ENCODE measurements at regions not wholly inside any gene's neighbourhood (a gene's known extent, or its start where the extent isn't known, plus 50 kb on each side); places are given as distances from the start of the nearest gene placed in this dataset.
"Not testable (repeated sequence)": the region's sequence is repeated elsewhere in the genome, so short reads cannot be mapped to it uniquely, and the experiment has no call there.

DNA sequence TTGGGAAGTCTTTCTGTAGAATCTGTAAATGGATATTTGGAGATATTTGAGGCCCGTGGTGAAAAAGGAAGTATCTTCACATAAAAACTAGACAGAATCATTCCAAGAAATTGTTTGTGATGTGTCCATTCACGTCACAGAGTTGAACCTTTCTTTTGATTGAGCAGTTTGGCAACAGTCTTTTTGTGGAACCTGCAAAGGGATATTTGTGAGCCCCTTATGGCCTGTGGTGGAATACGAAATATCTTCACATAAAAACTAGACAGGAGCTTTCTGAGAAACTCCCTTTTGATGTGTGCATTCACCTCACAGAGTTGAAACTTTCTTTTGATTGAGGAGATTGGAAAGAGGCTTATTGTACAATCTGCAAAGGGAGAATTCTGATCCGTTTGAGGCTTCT, 2980.4 kb downstream of the TUBA3C start:
- not testable (repeated sequence) for DNase-seq (ENCODE audit: low spot score)

- not testable (repeated sequence) for DNase-seq (ENCODE audit: low spot score)
These were observed 3021.0 kb downstream of the TUBA3C start for GRCh38 chr13:16160609-16161008.

DNA sequence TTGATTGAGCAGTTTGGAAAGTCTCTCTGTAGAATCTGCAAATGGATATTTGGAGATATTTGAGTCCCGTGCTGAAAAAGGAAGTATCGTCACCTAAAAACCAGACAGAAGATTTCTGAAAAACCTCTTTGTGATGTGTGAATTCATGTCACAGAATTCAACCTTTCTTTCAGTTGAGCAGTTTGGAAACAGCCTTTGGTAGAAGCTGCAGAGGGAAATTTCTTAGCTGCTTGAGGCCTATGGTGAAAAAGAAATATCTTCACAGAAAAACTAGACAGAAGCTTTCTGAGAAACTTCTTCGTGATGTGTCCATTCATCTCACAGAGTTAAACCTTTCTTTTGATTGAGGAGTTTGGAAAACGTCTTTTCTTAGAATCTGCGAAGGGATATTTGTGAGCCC, 3022.7 kb downstream of the TUBA3C start:
- not testable (repeated sequence) for DNase-seq (ENCODE audit: low spot score)

- not testable (repeated sequence) for DNase-seq (ENCODE audit: low spot score)
These were observed 3023.6 kb downstream of the TUBA3C start for GRCh38 chr13:16158016-16158415.

DNA sequence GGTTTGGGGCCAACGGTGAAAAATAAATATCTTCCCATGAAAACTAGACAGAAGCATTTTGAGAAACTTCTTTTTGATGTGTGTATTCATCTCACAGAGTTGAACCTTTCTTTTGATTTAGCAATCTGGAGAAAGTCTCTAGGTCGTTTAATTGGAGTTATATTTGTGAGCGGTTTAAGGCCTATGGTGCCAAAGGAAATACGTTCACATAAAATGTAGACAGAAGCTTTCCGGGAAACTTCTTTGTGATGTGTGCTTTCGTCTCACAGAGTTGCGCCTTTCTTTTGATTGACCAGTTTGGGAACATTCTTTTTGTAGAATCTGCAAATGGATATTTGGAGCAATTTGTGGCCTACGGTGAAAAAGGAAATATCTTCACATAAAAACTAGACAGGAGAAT, 3028.8 kb downstream of the TUBA3C start:
- DNase-seq (ENCODE audit: low spot score) = not testable (repeated sequence)

DNA sequence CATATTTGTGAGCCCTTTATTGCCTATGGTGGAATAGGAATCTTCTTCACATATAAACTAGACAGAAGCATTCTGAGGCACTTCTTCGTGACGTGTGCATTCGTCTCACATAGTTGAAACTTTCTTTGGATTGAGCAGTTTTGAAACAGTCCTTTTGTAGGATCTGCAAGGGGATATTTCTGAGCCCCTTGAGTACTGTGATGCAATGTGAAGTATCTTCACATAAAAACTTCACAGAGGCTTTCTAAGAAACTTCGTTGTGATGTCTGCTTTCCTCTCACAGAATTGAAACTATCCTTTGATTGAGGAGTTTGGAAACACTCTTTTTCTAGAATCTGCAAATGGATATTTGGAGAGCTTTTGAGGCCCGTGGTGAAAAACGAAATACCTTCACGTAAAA, 3030.3 kb downstream of the TUBA3C start:
- not testable (repeated sequence) for DNase-seq (ENCODE audit: low spot score)

DNA sequence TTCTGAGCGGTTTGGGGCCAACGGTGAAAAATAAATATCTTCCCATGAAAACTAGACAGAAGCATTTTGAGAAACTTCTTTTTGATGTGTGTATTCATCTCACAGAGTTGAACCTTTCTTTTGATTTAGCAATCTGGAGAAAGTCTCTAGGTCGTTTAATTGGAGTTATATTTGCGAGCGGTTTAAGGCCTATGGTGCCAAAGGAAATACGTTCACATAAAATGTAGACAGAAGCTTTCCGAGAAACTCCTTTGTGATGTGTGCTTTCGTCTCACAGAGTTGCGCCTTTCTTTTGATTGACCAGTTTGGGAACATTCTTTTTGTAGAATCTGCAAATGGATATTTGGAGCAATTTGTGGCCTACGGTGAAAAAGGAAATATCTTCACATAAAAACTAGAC, 3032.2 kb downstream of the TUBA3C start:
- DNase-seq (ENCODE audit: low spot score) = not testable (repeated sequence)

DNA sequence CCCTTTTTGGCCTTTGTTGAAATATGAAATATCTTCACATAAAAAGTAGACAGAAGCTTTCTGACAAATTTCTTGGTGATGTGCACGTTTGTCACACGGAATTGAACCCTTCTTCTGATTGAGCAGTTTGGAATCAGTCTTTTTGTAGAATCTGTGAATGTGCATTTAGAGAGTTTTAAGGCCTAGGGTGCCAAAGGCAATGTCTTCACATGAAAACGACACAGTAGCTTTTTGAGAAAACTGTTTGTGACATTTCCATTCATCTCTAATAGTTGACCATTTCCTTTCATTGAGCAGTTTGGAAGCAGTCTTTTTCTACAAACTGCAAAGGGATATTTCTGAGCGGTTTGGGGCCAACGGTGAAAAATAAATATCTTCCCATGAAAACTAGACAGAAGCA, 3036.0 kb downstream of the TUBA3C start:
- DNase-seq (ENCODE audit: low spot score) = not testable (repeated sequence)

DNA sequence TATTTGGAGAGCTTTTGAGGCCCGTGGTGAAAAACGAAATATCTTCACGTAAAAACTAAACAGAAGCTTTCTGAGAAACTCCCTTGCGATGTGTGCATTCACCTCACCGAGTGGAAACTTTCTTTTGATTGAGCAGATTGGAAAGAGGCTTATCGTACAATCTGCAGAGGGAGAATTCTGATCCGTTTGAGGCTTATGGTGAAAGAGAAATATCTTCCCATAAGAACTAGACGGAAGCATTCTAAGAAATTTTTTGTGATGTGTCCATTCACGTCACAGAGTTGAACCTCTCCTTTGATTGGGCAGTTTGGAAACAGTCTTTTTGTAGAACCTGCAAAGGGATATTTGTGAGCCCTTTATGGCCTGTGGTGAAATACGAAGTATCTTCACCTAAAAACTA, 3040.3 kb downstream of the TUBA3C start:
- DNase-seq (ENCODE audit: low spot score) = not testable (repeated sequence)

DNA sequence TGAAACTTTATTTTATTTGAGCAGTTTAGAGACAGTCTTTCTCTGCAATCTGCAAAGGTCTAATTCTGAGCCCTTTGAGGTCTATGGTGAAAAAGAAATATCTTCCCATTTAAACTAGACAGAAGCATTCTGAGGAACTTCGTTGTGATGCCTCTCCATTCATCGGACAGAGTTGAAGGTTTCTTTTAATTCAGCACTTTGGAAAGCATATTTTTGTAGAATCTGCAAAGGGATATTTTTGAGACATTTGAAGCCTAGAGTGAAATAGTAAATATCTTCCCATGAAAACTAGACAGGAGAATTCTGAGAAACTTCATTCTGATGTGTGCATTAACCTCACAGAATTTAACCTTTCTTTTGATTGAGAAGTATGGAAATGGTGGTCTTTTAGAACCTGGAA, 3044.8 kb downstream of the TUBA3C start:
- DNase-seq (ENCODE audit: low spot score) = not testable (repeated sequence)

DNA sequence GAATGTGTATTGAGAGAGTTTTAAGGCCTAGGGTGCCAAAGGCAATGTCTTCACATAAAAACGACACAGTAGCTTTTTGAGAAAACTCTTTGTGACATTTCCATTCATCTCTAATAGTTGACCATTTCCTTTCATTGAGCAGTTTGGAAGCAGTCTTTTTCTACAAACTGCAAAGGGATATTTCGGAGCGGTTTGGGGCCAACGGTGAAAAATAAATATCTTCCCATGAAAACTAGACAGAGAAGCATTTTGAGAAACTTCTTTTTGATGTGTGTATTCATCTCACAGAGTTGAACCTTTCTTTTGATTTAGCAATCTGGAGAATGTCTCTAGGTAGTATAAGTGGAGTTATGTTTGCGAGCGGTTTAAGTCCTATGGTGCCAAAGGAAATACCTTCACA, 3052.9 kb downstream of the TUBA3C start:
- not testable (repeated sequence) for DNase-seq (ENCODE audit: low spot score)

DNA sequence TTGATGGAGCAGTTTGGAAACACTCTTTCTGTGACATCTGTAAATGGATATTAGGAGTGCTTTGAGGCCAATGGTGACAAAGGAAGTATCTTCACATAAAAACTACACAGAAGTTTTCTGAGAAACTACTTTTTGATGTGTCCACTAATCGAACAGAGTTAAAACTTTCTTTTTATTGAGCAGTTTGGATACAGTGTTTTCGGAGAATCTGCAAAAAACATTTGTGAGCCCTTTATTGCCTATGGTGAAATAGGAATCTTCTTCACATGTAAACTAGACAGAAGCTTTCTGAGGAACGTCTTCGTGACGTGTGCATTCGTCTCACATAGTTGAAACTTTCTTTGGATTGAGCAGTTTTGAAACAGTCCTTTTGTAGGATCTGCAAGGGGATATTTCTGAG, 3068.2 kb downstream of the TUBA3C start:
- DNase-seq (ENCODE audit: low spot score) = peak; percentile 2
